Transverse colon (tissue), 3 donors: ENCODE measurements at regions not wholly inside any gene's neighbourhood (a gene's known extent, or its start where the extent isn't known, plus 50 kb on each side); places are given as distances from the start of the nearest gene placed in this dataset.

Source experiments
- POLR2A ChIP-seq: fragments of 450-650 bp; IDR thresholded peaks from one replicate; pipeline ENCODE4 v1.6.1; 2016; ENCODE audit warnings: antibody characterized with exemption, mild to moderate bottlenecking, moderate library complexity
- POLR2AphosphoS5 ChIP-seq, 3 donors: sonication (generic); formaldehyde crosslinking; IDR thresholded peaks; one replicate each; pipeline ENCODE4 v1.6.1; 2016; ENCODE audit warnings: antibody characterized with exemption in 3 of 3

GRCh38 chr10:63921908-63922467 lies 400.8 kb downstream of the REEP3 start:
- TF ChIP-seq POLR2A (no peak), POLR2AphosphoS5 (IDR thresholded peaks at IDR 0.05) (no peak)
